Left ventricle myocardium inferior (tissue), 1 donor: ENCODE measurements at regions not wholly inside any gene's neighbourhood (a gene's known extent, or its start where the extent isn't known, plus 50 kb on each side); places are given as distances from the start of the nearest gene placed in this dataset.

Experiments
- DNase-seq: peaks from one replicate; pipeline ENCODE4 v3.0.0-alpha.2; 2020
- H3K27ac ChIP-seq: fragments of 200-600 bp; replicated peaks from 2 replicates; pipeline ENCODE4 v1.8.0; 2021
- H3K27me3 ChIP-seq: fragments of 200-600 bp; 2 replicates; pipeline ENCODE4 v1.8.0; 2021; ENCODE audit warnings: low read depth
- H3K36me3 ChIP-seq: fragments of 200-600 bp; 2 replicates; pipeline ENCODE4 v1.8.0; 2021
- H3K4me1 ChIP-seq: fragments of 200-600 bp; 2 replicates; pipeline ENCODE4 v1.8.0; 2021
- H3K4me3 ChIP-seq: fragments of 200-600 bp; 2 replicates; pipeline ENCODE4 v1.8.0; 2021; ENCODE audit warnings: mild to moderate bottlenecking, moderate library complexity
- H3K9me3 ChIP-seq: fragments of 200-600 bp; replicated peaks from 2 replicates; pipeline ENCODE4 v1.8.0; 2021
- CTCF ChIP-seq: fragments of 200-600 bp; IDR thresholded peaks from 2 replicates; pipeline ENCODE4 v1.8.0; 2021; ENCODE audit warnings: antibody characterized with exemption, mild to moderate bottlenecking, borderline replicate concordance
- intact Hi-C: fragments of 100-400 bp; cut with micrococcal nuclease; formaldehyde crosslinking; loops from one replicate; pipeline ENCODE4 v1.11.0; 2022
- donor health status: DM: no; HTN: yes; CAD: no; lungs with severe emphysema.

DNA sequence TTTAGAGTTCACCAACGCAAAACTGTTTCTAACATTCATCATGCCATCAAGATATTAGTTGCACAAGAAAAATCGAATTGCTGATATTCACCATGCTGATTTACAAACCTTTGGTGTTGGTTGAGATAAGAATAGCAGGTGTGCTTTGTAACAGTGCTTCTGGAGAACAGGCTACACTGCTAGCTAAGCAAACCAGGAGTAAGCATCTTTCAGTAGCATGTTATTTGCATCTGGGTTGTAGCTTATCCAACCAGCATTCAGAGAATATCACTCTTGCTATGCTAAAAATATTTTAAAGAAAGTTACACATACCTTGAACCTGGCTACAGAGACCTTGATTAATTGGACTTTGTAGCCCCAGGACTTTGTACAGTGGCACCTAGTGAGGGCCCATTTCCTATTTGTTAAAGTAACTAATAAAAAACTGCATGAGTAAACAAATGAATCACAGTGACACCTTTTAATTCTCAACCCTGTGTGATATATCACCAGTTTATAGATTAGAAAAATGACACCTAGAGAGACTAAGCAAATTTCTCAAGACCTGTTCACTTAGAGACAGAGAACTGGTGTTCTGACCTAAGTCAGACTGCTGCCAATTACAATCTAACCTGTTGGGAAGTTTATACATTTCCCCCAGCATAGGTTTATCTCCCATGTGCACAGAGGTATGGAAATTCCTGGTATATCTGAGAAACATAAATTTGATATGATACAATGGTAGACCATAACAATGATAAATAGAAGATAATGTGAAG is 435.5 kb upstream of the TGFBR2 start:
- no peak for TF ChIP-seq CTCF
- no peaks in the 10 kb centered on the region for H3K36me3 ChIP-seq
- no peak overlapping the region for H3K4me3 ChIP-seq
- intact Hi-C loops = no loop called here
- H3K4me1 ChIP-seq = peaks cover 6% of the 10 kb centered on the region
- H3K27ac ChIP-seq = no peak overlapping the region
- H3K27me3 ChIP-seq = no peaks in the 10 kb centered on the region
- H3K9me3 ChIP-seq = peaks cover 6% of the 10 kb centered on the region
- DNase-seq = no peak

DNA sequence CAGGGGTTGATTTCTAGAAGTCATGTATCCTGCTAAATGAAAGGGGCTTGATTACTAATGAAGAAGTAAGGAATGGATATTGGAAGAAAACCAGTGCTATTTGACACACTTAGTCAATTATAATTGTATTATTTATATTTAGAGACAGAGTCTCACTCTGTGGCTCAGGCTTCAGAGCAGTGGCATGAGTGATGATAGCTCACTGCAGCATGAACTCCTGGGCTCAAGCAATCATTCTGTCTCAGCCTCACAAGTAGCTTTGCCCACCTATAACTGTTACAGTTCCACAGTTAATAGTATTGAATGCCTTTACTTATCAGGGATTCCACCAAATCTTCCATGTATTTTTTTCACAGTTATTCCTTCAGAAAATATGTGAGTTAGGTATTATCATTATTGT is 432.0 kb upstream of the TGFBR2 start:
- DNase-seq = no peak
- Histone ChIP-seq H3K27me3 (no peaks in the 10 kb centered on the region), H3K27ac (no peak overlapping the region), H3K9me3 (no peaks in the 10 kb centered on the region), H3K4me3 (no peak overlapping the region), H3K36me3 (no peaks in the 10 kb centered on the region), H3K4me1 (peaks cover 6% of the 10 kb centered on the region)
- TF ChIP-seq CTCF = no peak
- intact Hi-C loops = no loop called here

DNA sequence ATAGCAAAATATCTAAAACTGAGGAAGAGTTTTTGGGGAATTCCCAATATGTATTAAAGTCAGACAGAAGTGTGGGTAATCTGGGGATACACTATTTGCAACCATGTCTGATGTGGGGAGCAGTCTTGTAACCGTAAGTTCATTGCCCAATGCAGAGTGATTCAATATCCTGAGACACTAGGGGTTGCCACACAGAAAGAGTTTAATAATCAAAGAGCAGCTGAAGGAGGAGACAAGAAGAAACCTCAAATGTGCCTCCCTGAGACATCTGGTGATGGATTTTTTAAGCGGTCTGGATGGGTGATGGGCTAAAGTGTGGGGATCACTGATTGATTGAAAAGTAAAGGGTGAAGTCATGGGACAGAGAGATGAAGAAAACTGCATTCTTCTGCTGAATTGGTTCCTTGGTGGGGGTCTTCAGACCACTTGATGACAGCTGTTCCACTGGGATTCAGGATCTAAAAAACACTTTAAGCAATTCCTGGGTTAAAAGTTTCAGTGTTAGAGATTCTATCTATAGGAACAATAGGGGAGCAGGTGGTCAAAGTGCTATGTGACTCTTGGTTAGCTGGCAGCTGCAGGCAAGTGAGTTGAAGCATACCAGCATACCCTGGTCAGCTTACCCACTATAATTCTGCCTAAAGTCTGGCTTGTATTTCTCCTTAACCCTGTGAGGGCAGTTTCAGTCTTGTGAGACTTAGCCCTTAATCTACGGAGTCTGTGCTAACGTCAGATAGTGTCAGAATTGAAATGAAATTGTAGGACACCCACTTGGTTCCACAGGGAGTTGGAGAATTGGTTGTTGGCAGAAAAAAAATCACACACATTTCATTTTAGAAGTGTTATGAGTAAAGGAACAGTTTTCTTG is 425.9 kb upstream of the TGFBR2 start:
- no peak for DNase-seq
- Histone ChIP-seq H3K9me3 (no peaks in the 10 kb centered on the region), H3K27me3 (no peaks in the 10 kb centered on the region), H3K36me3 (no peaks in the 10 kb centered on the region), H3K27ac (no peak overlapping the region), H3K4me1 (no peaks in the 10 kb centered on the region), H3K4me3 (no peak overlapping the region)
- intact Hi-C loops = no loop called here
- TF ChIP-seq CTCF = no peak

DNA sequence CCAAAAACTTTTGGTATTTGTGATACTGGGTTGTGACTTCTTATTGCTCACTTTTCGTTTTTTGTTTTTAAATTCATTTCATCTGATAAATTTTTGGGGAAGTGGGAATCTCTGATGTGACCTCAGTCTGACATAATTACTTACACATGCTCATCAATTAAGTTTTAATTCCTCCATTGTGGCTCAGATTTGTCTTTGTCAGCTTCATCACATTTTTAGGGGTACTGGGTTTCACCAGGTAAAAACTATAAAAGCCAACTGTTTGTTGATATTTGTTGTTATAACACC is 425.3 kb upstream of the TGFBR2 start:
- TF ChIP-seq CTCF = no peak
- intact Hi-C loops = no loop called here
- Histone ChIP-seq H3K4me1 (no peaks in the 10 kb centered on the region), H3K36me3 (no peaks in the 10 kb centered on the region), H3K27me3 (no peaks in the 10 kb centered on the region), H3K27ac (no peak overlapping the region), H3K9me3 (no peaks in the 10 kb centered on the region), H3K4me3 (no peak overlapping the region)
- DNase-seq = no peak

DNA sequence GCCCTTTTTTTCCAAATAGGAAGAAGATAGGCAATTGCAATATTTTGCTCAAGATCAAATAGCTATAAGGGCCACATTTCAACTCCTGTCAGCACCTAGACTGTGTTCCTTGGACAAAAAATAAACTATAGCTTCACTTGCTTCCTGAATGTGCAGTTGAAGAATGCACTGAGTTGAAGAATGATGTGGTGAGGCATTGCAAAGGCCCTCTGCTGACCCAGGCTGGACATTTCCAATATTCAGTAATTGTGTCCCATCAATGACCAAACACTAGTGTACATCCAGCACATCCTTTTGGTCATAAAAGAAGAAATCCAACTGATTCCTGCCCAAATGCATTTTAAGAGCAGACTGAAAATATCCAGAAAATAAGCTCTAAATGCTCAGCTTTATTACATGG is 424.8 kb upstream of the TGFBR2 start:
- Histone ChIP-seq H3K36me3 (no peaks in the 10 kb centered on the region), H3K4me3 (no peak overlapping the region), H3K27ac (no peak overlapping the region), H3K4me1 (peaks cover 1% of the 10 kb centered on the region), H3K27me3 (no peaks in the 10 kb centered on the region), H3K9me3 (no peaks in the 10 kb centered on the region)
- DNase-seq = no peak
- no peak for TF ChIP-seq CTCF
- intact Hi-C loops = no loop called here
